Motor neuron (in vitro differentiated cells): ENCODE measurements at regions not wholly inside any gene's neighbourhood (a gene's known extent, or its start where the extent isn't known, plus 50 kb on each side); places are given as distances from the start of the nearest gene placed in this dataset.
"Not testable (repeated sequence)": the region's sequence is repeated elsewhere in the genome, so short reads cannot be mapped to it uniquely, and the experiment has no call there.

Source experiments
- ATAC-seq, 8 experiments: fragments of 200-7000 bp; cut with Tn5 transposase; replicated peaks in 6 of 8; 2 replicates each; pipeline ENCODE4 v1.8.0; 2021; ENCODE audit warnings: mild to moderate bottlenecking in 8 of 8, moderate library complexity in 8 of 8
- H3K27ac ChIP-seq, 2 donors: fragments of 250-450 bp; sonication (Bioruptor Pico); 2 replicates each; pipeline ENCODE4 v1.9.0; 2021; ENCODE audit warnings: antibody characterized with exemption in 2 of 2, mild to moderate bottlenecking in 2 of 2, moderate library complexity in 1 of 2
- H3K4me1 ChIP-seq, 2 donors: fragments of 250-450 bp; sonication (Bioruptor Pico); replicated peaks in 1 of 2; 2 replicates each; pipeline ENCODE4 v1.6.1; 2021; ENCODE audit warnings: antibody characterized with exemption in 2 of 2, mild to moderate bottlenecking in 2 of 2, moderate library complexity in 1 of 2
- H3K4me3 ChIP-seq, 5 donors: fragments of 250-450 bp; sonication (Bioruptor Pico); 2 replicates each; pipeline ENCODE4 v1.9.0; 2021; ENCODE audit warnings: antibody characterized with exemption in 5 of 5, mild to moderate bottlenecking in 5 of 5, moderate library complexity in 4 of 5
- WGBS, 10 experiments: fragments of 450-650 bp; shearing (Covaris generic); methylation state at CpG; one replicate each; pipeline ENCODE4 v1.0.0; 2022; 5-methylcytosine and 5-hydroxymethylcytosine counted together
- in situ Hi-C, 9 experiments: fragments of 400-800 bp; cut with MboI; loops; one replicate each; pipeline ENCODE4 v1.15.0; 2021; ENCODE audit warnings: low sequenced_read_pairs in 9 of 9, low pct_unique_long_range_greater_than_20kb in 2 of 9; ENCODE audit not compliant: unreplicated experiment in 9 of 9

DNA sequence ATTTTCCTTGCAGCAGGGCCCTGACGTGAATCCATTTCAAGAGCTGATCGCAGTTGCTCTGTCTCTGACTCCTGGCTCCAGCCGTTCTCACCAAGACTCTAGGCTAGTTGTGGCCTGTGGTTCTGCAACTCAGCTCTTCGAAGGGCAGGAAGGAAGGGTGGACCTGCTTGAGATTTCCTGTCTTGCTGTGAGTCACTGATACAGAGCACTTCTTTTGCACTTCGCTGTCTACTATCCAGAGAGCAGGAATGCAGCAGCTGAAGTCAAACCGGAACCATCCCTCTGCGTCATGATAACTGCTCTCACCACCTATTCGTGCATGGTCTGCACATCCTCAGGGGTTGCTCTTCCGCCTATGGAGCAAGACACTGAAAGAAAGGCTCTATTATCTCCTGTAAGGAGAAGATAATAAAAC, 59.7 kb downstream of the RAP2B start:
- Histone ChIP-seq H3K4me3 (no peak overlapping the region), H3K4me1 (no peaks in the 10 kb centered on the region), H3K27ac (no peak overlapping the region)
- 6 to 95% (median 61%) methylated on average over 2 to 7 of the region's 9 CpGs; no CpG with 5 or more reads in 1 of the 10 experiments for WGBS, 10 experiments
- in situ Hi-C loops, result no loop called here
- peak in 3 of 8 experiments; percentile 65 to 100 (median 99) for ATAC-seq

DNA sequence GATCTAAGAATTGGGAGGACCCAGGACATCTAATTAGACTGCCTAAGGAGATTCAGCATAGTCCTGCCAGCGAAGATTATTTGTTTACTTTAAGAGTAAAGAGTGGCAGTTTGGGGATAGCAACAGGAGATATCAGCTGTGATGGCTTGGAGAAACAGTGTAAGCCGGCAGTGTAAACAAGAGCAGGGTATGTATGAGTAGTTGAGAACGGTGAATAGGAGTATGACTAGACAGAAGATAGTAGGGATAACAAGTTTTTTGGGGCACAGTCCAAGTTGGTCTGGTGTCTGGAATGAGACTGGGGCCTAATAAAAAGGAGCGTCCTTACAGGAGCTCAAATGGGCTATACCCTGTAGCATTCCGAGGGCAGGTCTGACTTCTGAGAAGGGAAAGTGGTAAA, 64.9 kb downstream of the RAP2B start:
- H3K4me3 ChIP-seq, H3K4me1 ChIP-seq, in situ Hi-C loops, H3K27ac ChIP-seq, ATAC-seq: not testable (repeated sequence)
- WGBS, 10 experiments, result 0 to 100% (median 84%) methylated on average over 1 to 5 of the region's 5 CpGs; no CpG with 5 or more reads in 1 of the 10 experiments

DNA sequence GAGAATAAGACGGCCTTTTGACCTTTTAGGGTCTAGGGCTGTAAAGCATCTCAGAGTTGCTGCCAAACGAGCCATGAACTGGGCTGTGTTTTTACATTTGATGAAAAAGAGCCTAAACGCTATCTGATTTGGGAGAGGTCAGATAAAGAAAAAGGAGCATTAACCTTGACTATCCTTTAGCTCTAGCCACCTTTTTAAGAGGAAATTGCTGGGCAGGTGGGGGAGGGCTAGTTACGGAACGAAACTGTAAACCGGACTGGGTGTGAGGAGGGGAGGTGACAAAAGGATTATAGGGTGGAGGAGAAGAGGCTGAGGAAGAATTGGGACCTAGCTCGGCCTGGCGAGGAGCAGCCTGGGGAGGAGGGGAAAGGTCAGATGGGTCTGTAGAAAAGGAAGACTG, 68.4 kb downstream of the RAP2B start:
- 66 to 97% (median 83%) methylated on average over 1 to 7 of the region's 8 CpGs for whole genome bisulfite sequencing, 10 experiments
- ATAC-seq, H3K4me3 ChIP-seq, H3K4me1 ChIP-seq, in situ Hi-C loops, H3K27ac ChIP-seq: not testable (repeated sequence)

DNA sequence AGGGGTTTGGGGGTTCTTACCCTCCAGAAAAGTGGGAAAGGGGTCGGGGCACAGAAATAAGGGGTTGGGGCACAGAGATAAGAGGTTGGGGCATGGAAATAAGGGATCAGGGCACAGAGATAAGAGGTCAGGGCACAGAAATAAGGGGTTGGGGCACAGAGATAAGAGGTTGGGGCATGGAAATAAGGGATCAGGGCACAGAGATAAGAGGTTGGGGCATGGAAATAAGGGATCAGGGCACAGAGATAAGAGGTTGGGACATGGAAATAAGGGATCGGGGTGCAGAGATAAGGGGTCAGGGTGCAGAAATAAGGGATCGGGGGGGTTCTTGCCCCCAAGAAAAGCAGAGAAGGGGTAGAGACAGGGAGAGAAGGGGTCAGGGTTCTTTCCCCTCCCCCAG, 69.2 kb downstream of the RAP2B start:
- ATAC-seq, in situ Hi-C loops, H3K4me1 ChIP-seq, H3K4me3 ChIP-seq, H3K27ac ChIP-seq: not testable (repeated sequence)
- WGBS, 10 experiments, result 85 to 100% (median 100%) methylated on average over 1 to 2 of the region's 3 CpGs; no CpG with 5 or more reads in 5 of the 10 experiments

DNA sequence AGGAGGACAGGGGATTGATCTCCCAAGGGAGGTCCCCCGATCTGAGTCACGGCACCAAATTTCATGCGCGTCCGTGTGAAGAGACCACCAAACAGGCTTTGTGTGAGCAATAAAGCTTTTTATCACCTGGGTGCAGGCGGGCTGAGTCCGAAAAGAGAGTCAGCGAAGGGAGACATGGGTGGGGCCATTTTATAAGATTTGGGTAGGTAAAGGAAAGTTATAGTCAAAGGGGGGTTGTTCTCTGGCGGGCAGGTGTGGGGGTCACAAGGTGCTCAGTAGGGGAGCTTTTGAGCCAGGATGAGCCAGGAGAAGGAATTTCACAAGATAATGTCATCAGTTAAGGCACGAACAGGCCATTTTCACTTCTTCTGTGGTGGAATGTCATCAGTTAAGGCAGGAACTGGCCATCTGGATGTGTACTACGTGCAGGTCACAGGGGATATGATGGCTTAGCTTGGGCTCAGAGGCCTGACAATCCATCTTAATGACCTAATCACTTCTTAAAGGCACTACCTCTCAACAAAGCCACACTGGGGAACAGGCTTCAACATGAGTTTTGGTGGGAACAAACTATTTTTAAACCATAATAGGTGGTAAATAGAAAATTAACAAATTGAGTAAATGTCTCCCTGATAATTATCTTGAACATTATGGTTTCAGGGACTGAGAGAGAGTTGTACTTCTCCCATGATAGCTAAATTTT, 70.2 kb downstream of the RAP2B start:
- 40% methylated on average over 1 of the region's 11 CpGs; no CpG with 5 or more reads in 9 of the 10 experiments for WGBS, 10 experiments

DNA sequence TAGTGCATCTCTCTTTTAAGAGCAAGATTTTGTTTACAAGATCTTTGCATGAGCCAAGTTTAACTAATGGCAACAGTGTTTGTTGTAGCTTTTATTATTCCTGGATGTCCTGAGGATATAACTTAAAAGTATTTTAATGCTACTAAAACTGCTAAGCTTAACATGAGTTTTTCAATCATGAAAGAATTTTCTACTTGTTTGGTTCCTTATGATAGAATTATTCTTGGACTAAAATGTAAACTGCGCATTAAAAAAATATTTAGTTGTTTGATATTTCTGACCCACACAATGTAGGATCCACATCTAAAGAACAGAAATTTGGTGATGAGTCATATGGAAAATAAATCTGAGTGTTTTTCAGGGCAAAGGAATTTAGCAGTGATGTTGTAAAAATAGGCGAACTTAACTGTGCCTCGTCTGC, 70.8 kb downstream of the RAP2B start:
- peak in 2 of 8 experiments; percentile 32 to 53 for ATAC-seq
- no peak overlapping the region for H3K27ac ChIP-seq
- in situ Hi-C loops, result no loop called here
- no peak overlapping the region for H3K4me3 ChIP-seq
- no peaks in the 10 kb centered on the region for H3K4me1 ChIP-seq
- WGBS, 10 experiments, result 15 to 97% (median 88%) methylated on average over 1 to 3 of the region's 3 CpGs; no CpG with 5 or more reads in 2 of the 10 experiments

More for the DNA sequence above, 70.2 kb downstream of the RAP2B start:
- H3K27ac ChIP-seq, in situ Hi-C loops, H3K4me3 ChIP-seq, H3K4me1 ChIP-seq, ATAC-seq: not testable (repeated sequence)

DNA sequence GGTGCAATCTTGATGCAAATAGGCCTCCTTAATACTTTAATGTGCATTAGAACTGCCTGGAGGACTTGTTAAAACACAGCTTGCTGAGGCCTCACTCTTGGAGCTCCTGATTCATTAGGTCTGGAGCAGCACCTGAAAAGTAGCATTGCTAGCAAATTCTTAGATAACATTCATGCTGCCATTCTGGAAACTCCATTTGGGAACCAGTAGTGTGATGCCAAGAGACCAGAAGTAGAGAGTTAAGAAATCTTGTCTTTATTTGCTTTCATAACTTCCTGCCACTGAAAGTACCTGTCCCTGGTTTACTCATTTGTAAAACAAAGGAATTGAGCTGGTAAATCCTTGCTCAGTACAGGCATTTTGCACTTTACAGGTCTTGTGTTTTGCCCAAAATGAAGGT, 72.0 kb downstream of the RAP2B start:
- Histone ChIP-seq H3K4me1 (no peaks in the 10 kb centered on the region), H3K27ac (no peak overlapping the region), H3K4me3 (no peak overlapping the region)
- no peak for ATAC-seq
- in situ Hi-C loops, result no loop called here

DNA sequence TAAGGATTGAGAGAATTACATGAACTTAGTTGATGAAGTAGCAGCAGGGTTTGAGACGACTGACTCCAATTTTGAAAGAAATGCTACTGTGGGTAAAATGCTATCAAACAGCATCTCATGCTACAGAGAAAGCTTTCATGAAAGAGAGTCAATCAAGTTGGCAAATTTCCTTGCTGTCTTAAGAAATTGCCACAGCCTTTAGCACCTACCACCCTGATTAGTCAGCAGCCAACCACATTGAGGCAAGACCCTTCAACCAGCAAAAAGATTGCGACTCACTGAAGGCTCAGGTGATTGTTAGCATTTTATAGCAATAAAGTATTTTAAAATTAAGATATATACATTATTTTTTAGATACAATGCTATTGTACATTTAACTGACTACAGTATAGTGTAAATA, 80.9 kb downstream of the RAP2B start:
- 75 to 90% (median 81%) methylated on average over 1 to 2 of the region's 2 CpGs for WGBS, 10 experiments
- H3K27ac ChIP-seq, result no peak overlapping the region
- no peak overlapping the region for H3K4me3 ChIP-seq
- H3K4me1 ChIP-seq, result no peaks in the 10 kb centered on the region
- ATAC-seq, result no peak
- in situ Hi-C loops, result no loop called here

DNA sequence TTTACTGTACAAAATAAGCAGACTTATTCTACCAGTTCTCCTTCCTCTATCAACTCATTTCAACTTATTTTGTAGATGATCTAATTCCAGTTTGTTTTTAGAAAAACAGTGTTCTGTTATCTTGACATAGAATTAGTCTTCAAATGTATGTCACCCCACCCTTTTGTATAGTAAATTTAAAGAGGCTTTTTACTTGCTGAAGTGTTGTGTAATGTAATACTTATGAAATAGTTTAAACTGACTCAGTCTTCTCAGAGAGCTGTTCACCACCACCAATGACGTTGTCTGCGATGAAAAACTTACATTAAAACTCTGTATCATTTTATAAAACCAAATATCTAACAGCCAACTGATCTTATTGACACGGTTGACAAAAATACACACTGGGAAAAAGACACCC, 82.9 kb downstream of the RAP2B start:
- Histone ChIP-seq H3K4me3 (no peak overlapping the region), H3K27ac (no peak overlapping the region), H3K4me1 (no peaks in the 10 kb centered on the region)
- 11 to 88% (median 69%) methylated on average over 1 to 3 of the region's 3 CpGs; no CpG with 5 or more reads in 2 of the 10 experiments for WGBS, 10 experiments
- no peak for ATAC-seq
- in situ Hi-C loops, result no loop called here

DNA sequence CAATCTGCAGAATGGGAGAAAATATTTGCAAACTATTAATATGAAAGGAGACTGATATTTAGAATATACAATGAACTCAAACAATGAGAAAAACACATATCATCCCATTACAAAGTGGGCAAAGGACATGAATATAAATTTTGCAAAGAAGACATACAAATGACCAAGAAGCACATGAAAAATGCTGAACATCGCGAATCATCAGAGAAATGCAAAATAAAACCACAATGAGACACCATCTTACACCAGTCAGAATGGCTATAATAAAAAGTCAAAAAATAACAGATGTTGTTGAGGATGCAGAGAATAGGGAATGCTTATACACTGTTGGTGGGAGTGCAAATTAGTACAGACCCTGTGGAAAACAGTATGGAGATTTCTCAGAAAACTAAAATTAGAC, 83.6 kb downstream of the RAP2B start:
- no peaks in the 10 kb centered on the region for H3K4me1 ChIP-seq
- in situ Hi-C loops, result no loop called here
- WGBS, 10 experiments, result 18 to 100% (median 84%) methylated on average over 2 of the region's 2 CpGs
- ATAC-seq, result no peak
- no peak overlapping the region for H3K4me3 ChIP-seq
- H3K27ac ChIP-seq, result no peak overlapping the region

DNA sequence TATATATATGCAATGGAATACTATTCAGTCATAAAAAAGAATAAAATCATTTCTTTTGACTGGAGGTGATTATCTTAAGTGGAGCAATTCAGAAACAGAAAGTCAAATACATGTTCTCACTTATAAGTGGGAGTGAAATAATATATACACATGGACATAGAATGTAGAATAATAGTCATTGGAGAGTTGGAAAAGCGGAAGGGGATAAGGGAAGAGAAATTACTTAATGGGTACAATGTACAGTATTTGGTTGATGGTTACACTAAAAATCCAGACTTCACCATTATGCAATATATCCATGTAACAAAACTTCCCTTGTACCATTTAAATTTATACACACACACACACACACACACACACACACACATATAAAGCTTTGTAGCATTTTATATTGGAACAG, 84.3 kb downstream of the RAP2B start:
- no peak for ATAC-seq
- H3K4me3 ChIP-seq, result no peak overlapping the region
- H3K27ac ChIP-seq, result no peak overlapping the region
- WGBS, 10 experiments, result 0 to 91% (median 40%) methylated on average over 1 of the region's 1 CpG; no CpG with 5 or more reads in 3 of the 10 experiments
- in situ Hi-C loops, result no loop called here
- H3K4me1 ChIP-seq, result no peaks in the 10 kb centered on the region

DNA sequence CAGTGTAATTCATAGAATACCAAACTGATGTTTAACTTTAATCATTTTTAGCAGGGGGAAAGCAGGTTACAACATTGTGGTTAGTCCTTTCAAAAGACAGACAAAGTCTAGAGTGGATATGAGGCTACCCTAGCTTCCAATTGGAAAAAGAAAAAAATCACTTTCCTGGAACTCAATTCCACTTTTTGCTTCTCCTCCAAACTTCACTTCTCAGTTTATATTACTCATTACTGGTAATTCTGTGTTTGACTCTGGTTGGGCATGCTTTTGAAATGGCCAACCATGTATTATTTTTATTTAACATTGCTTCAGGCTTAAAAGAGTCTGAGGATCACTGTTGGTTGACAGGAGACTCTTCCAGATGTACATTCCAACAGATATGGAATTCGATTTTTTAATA, 84.8 kb downstream of the RAP2B start:
- WGBS, 10 experiments, result 0 to 83% (median 17%) methylated on average over 1 of the region's 1 CpG; no CpG with 5 or more reads in 3 of the 10 experiments
- Histone ChIP-seq H3K4me1 (no peaks in the 10 kb centered on the region), H3K4me3 (no peak overlapping the region), H3K27ac (no peak overlapping the region)
- in situ Hi-C loops, result no loop called here
- peak in 3 of 8 experiments; percentile 70 to 86 (median 80) for ATAC-seq

DNA sequence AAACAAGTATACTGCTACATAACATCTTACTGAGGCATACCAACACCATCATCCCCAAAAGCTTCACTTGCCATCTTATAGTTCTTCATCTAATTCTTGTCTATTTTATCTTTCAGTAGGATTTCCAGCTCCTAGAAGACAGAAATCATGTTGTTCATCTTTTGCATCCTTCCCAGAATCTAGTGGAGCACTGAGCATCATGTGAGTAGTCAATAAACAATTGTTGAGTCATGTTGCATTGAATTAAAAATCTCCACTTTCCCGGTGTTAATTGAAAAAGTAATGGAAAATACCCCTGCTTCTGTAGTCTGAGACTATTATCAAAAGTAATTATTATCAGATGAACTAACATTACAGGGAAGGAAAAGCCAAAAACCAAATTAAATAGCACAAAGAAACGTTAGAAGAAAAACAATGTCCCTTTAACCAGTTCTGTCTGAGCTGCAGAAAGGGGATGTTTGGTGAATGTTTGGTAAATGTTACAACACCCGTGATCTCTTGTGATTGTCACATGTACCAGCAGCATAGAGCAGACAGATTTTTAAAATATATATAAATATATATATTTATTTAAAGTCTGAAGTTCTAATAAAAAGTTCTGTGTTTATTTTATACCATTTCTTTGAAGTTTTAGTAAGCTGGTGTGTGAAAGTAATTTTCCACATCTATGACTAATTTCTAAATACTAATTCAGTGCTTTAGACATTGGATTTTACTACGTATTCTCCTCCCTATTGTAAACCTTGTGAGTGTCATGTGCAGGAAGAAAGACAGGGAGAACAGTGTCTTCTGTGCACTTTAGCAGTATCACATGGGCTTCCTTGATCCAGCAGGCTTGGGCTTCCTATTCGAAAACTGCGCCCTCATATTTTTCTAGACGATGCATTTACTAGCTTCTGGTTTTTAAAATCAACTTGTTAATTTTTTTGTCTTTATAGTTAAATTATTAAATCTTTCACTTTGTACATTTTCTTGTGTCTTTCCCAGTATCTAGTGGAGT, 85.6 kb downstream of the RAP2B start:
- in situ Hi-C loops, result no loop called here
- Histone ChIP-seq H3K4me3 (no peak overlapping the region), H3K27ac (no peak overlapping the region), H3K4me1 (no peaks in the 10 kb centered on the region)
- ATAC-seq, result peak in 2 of 8 experiments; percentile 60 to 68
- WGBS, 10 experiments, result 20 to 93% (median 76%) methylated on average over 4 to 7 of the region's 7 CpGs
